ENCODE measurements at regions not wholly inside any gene's neighbourhood (a gene's known extent, or its start where the extent isn't known, plus 50 kb on each side); places are given as distances from the start of the nearest gene placed in this dataset.
"Not testable (repeated sequence)": the region's sequence is repeated elsewhere in the genome, so short reads cannot be mapped to it uniquely, and the experiment has no call there.

DNA sequence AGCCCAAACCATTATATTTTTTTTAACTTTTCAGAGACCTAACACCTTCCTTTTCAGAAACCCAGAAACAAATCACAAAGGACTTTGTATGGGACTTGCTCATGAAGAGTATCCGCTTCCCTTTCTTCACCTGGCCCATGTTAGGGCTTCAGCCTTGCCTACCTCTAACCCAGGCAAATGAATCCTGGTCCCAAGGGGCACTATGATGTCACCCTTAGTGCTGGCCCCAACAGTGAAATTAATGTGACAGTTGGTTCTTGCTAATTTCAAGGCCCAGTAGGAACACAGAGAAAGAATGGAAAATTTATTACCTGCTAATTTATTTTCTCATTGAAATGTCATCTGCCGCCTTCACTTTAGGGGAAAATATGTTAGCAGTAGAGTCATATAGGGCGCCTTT, 179.8 kb upstream of the NRXN3 start:
- ATAC-seq, result no peak
- TF ChIP-seq EP300 (IDR thresholded peaks at IDR 0.05), result no peak
- no peak for TF ChIP-seq POLR2AphosphoS5 (IDR thresholded peaks at IDR 0.05)
- H3K27me3 ChIP-seq, result no peaks in the 10 kb centered on the region
- H3K9me3 ChIP-seq, result no peaks in the 10 kb centered on the region
- no peaks in the 10 kb centered on the region for H3K36me3 ChIP-seq
- no peak overlapping the region for H3K27ac ChIP-seq
- H3K4me1 ChIP-seq, result peaks cover 0 to 2% (median 0%) of the 10 kb centered on the region in 3 donors
- H3K4me3 ChIP-seq, result no peak overlapping the region
- 80 to 90% methylated on average over 1 to 3 of the region's 3 CpGs for WGBS, 2 donors (ENCODE audit: low coverage in 1 of 2)

DNA sequence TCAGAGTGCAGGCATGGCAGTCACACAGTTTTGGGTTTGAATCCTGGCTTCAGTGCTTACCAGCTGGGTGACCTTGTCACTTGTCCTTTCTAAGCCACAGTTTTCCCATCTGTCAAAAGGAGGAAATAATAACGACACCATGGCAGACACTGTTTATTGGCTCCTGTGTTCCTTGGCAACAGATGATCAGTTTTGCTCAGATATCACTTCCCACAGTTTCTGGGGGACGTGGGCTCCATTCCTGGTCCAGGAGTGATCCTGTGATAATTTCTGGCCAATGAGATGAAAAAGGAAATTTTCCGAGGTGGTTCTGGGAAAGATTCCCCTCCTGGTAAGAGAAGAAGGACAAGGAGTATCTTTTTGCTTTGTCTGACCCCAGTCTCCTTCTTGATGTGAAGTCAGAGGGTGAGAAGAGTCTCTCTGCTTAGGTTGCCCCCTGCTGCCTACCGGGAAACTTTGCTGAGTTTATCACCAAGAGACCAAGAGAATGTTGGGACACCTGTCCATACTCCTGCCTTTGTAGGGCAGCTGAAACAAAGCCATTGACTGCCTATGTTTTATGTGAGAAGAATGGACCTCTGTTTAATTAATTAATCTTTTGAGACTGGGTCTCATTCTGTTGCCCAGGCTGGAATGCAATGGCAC, 178.9 kb upstream of the NRXN3 start:
- ATAC-seq, result no peak
- 37 to 50% methylated on average over 3 of the region's 4 CpGs for WGBS, 2 donors (ENCODE audit: low coverage in 1 of 2)
- TF ChIP-seq POLR2AphosphoS5 (IDR thresholded peaks at IDR 0.05) (no peak), POLR2A (IDR thresholded peaks at IDR 0.05) (no peak), EP300 (IDR thresholded peaks at IDR 0.05) (no peak), CTCF (IDR thresholded peaks at IDR 0.05) (no peak)

GRCh38 chr14:78005325-78005724, 164.8 kb upstream of the NRXN3 start:
- Histone ChIP-seq H3K27ac (no peak overlapping the region), H3K4me3 (no peak overlapping the region), H3K9me3 (peaks cover 0 to 33% (median 0%) of the 10 kb centered on the region in 3 donors), H3K27me3 (no peaks in the 10 kb centered on the region), H3K36me3 (no peaks in the 10 kb centered on the region), H3K4me1 (no peaks in the 10 kb centered on the region)
- WGBS, 2 donors (ENCODE audit: low coverage in 1 of 2), result 25 to 46% methylated on average over 1 of the region's 1 CpG
- TF ChIP-seq POLR2AphosphoS5 (IDR thresholded peaks at IDR 0.05) (no peak), CTCF (IDR thresholded peaks at IDR 0.05) (no peak), EP300 (IDR thresholded peaks at IDR 0.05) (no peak), POLR2A (IDR thresholded peaks at IDR 0.05) (no peak)
- ATAC-seq, result no peak

More for the DNA sequence above, 178.9 kb upstream of the NRXN3 start:
- Histone ChIP-seq H3K4me1 (no peaks in the 10 kb centered on the region), H3K27ac (no peak overlapping the region), H3K9me3 (no peaks in the 10 kb centered on the region), H3K27me3 (no peaks in the 10 kb centered on the region), H3K4me3 (no peak overlapping the region), H3K36me3 (no peaks in the 10 kb centered on the region)

DNA sequence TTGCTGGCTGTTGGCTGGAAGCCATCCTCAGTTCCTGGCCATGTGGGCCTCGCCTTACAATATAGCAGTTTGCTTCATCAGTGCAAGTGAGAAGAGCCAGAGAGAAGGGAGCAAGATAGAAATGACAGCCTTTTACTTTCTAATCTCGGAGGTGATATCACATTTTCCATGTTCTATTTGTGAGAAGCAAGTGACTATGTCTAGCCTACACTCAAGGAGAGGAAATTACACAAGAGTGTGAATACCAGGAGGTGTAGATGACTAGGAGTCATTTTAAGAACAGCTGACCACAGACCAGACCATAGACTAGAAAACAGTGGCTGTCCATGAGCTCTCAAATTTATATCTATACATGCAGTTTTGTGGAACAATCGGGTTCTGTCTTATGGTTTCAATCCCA, 163.0 kb upstream of the NRXN3 start:
- TF ChIP-seq EP300 (IDR thresholded peaks at IDR 0.05) (no peak), CTCF (IDR thresholded peaks at IDR 0.05) (no peak), POLR2AphosphoS5 (IDR thresholded peaks at IDR 0.05) (no peak), POLR2A (IDR thresholded peaks at IDR 0.05) (no peak)
- ATAC-seq, result no peak
- Histone ChIP-seq H3K9me3 (peaks cover 0 to 16% (median 0%) of the 10 kb centered on the region in 3 donors), H3K4me1 (no peaks in the 10 kb centered on the region), H3K36me3 (no peaks in the 10 kb centered on the region), H3K4me3 (no peak overlapping the region), H3K27ac (no peak overlapping the region), H3K27me3 (no peaks in the 10 kb centered on the region)
- 66 to 79% methylated on average over 2 to 3 of the region's 3 CpGs for WGBS, 2 donors (ENCODE audit: low coverage in 1 of 2)

GRCh38 chr14:78010688-78011087, 159.5 kb upstream of the NRXN3 start:
- H3K27ac ChIP-seq, result no peak overlapping the region
- WGBS, 2 donors (ENCODE audit: low coverage in 1 of 2), result 45 to 77% methylated on average over 4 of the region's 4 CpGs
- H3K4me3 ChIP-seq, result no peak overlapping the region
- H3K9me3 ChIP-seq, result no peaks in the 10 kb centered on the region
- no peaks in the 10 kb centered on the region for H3K4me1 ChIP-seq
- ATAC-seq, result no peak
- H3K27me3 ChIP-seq, result peaks cover 3% of the 10 kb centered on the region
- H3K36me3 ChIP-seq, result no peaks in the 10 kb centered on the region
- TF ChIP-seq POLR2AphosphoS5 (IDR thresholded peaks at IDR 0.05) (no peak), CTCF (IDR thresholded peaks at IDR 0.05) (no peak), EP300 (IDR thresholded peaks at IDR 0.05) (no peak), POLR2A (IDR thresholded peaks at IDR 0.05) (no peak)

DNA sequence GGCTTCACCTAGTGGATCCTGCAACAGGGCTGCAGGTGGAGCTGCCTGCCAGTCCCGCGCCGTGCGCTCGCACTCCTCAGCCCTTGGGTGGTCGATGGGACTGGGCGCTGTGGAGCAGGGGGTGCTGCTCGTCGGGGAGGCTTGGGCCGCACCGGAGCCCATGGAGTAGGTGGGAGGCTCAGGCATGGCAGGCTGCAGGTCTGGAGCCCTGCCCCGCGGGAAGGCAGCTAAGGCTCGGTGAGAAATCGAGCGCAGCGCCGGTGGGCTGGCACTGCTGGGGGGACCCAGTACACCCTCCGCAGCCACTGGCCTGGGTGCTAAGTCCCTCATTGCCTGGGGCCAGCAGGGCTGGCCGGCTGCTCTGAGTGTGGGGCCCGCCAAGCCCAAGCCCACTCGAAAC, 156.3 kb upstream of the NRXN3 start:
- H3K27ac ChIP-seq, H3K4me1 ChIP-seq, H3K9me3 ChIP-seq, H3K36me3 ChIP-seq, H3K27me3 ChIP-seq, H3K4me3 ChIP-seq, ATAC-seq: not testable (repeated sequence)
- no CpG with 5 or more reads among the region's 22 CpGs for WGBS, 2 donors (ENCODE audit: low coverage in 1 of 2)
